Testis (tissue), 2 donors: ENCODE measurements at regions not wholly inside any gene's neighbourhood (a gene's known extent, or its start where the extent isn't known, plus 50 kb on each side); places are given as distances from the start of the nearest gene placed in this dataset.
A peak's percentile ranks its signal among the peaks of the same experiment; 100 is the strongest.

Experiments
- DNase-seq: peaks from one replicate; pipeline ENCODE4 v3.0.0-alpha.2; 2019
- H3K27ac ChIP-seq, 2 donors: fragments of 200-600 bp; sonication (generic); one replicate each; pipeline ENCODE4 v1.5.1; 2019
- H3K27me3 ChIP-seq: fragments of 200-600 bp; sonication (generic); one replicate; pipeline ENCODE4 v1.5.1; 2019
- H3K36me3 ChIP-seq: fragments of 200-600 bp; sonication (generic); one replicate; pipeline ENCODE4 v1.5.1; 2017; ENCODE audit warnings: low read depth; ENCODE audit errors: missing control alignments
- H3K4me1 ChIP-seq: fragments of 200-600 bp; sonication (generic); one replicate; pipeline ENCODE4 v1.5.1; 2019
- H3K4me3 ChIP-seq, 2 donors: fragments of 200-600 bp; sonication (generic); one replicate each; pipeline ENCODE4 v1.5.1; 2017 to 2019
- H3K9me3 ChIP-seq: fragments of 200-600 bp; sonication (generic); one replicate; pipeline ENCODE4 v1.5.1; 2017
- CTCF ChIP-seq, 3 experiments: fragments of 450-650 bp in 2 of 3; fragments of 200-600 bp in 1 of 3; sonication (generic) in 1 of 3; IDR thresholded peaks; one replicate each; pipeline ENCODE4 v1.5.1; 2016 to 2019; ENCODE audit warnings: antibody characterized with exemption in 3 of 3, mild to moderate bottlenecking in 2 of 3, moderate library complexity in 1 of 3
- POLR2A ChIP-seq: fragments of 450-650 bp; IDR thresholded peaks from one replicate; pipeline ENCODE4 v1.6.1; 2017; ENCODE audit warnings: antibody characterized with exemption, mild to moderate bottlenecking, moderate library complexity
- WGBS, 2 donors: methylation state at CpG; one replicate each; pipeline ENCODE4 v1.1.5; 2018; 5-methylcytosine and 5-hydroxymethylcytosine counted together
- intact Hi-C: fragments of 100-400 bp; cut with DNase I; formaldehyde crosslinking; loops from one replicate; pipeline ENCODE4 v1.15.1; 2023; ENCODE audit warnings: low total_unique reads

- H3K27ac ChIP-seq = no peak overlapping the region
- intact Hi-C loops = no loop called here
- H3K4me3 ChIP-seq = no peak overlapping the region
- H3K36me3 ChIP-seq = no peaks in the 10 kb centered on the region
- no peaks in the 10 kb centered on the region for H3K27me3 ChIP-seq
- no peaks in the 10 kb centered on the region for H3K4me1 ChIP-seq
- DNase-seq = no peak
- WGBS, 2 donors = 89 to 90% methylated on average over 3 of the region's 3 CpGs
- TF ChIP-seq CTCF (IDR thresholded peaks at IDR 0.05) = no peak
- no peak for TF ChIP-seq POLR2A
- no peaks in the 10 kb centered on the region for H3K9me3 ChIP-seq
These were observed 949.4 kb downstream of the TLE4 start for GRCh38 chr9:80521151-80521550.

- TF ChIP-seq CTCF (IDR thresholded peaks at IDR 0.05) (no peak), POLR2A (no peak)
- Histone ChIP-seq H3K4me1 (no peaks in the 10 kb centered on the region), H3K27ac (no peak overlapping the region), H3K4me3 (no peak overlapping the region), H3K9me3 (no peaks in the 10 kb centered on the region), H3K36me3 (no peaks in the 10 kb centered on the region), H3K27me3 (no peaks in the 10 kb centered on the region)
- no peak for DNase-seq
- 95 to 97% methylated on average over 4 of the region's 4 CpGs for WGBS, 2 donors
- intact Hi-C loops = no loop called here
These were observed 948.5 kb downstream of the TLE4 start for GRCh38 chr9:80520231-80520630.

- H3K4me1 ChIP-seq = no peaks in the 10 kb centered on the region
- H3K27ac ChIP-seq = no peak overlapping the region
- H3K27me3 ChIP-seq = no peaks in the 10 kb centered on the region
- TF ChIP-seq CTCF (IDR thresholded peaks at IDR 0.05) (no peak), POLR2A (no peak)
- WGBS, 2 donors = 96 to 98% methylated on average over 3 of the region's 3 CpGs
- DNase-seq = no peak
- H3K4me3 ChIP-seq = no peak overlapping the region
- H3K9me3 ChIP-seq = no peaks in the 10 kb centered on the region
- intact Hi-C loops = no loop called here
- no peaks in the 10 kb centered on the region for H3K36me3 ChIP-seq
These were observed 946.7 kb downstream of the TLE4 start for GRCh38 chr9:80518441-80518840.

- Histone ChIP-seq H3K9me3 (no peaks in the 10 kb centered on the region), H3K4me1 (no peaks in the 10 kb centered on the region), H3K36me3 (no peaks in the 10 kb centered on the region), H3K27me3 (no peaks in the 10 kb centered on the region), H3K27ac (no peak overlapping the region), H3K4me3 (no peak overlapping the region)
- no peak for TF ChIP-seq POLR2A
- intact Hi-C loops = no loop called here
- 93 to 95% methylated on average over 3 of the region's 3 CpGs for WGBS, 2 donors
- no peak for DNase-seq
These were observed 944.9 kb downstream of the TLE4 start for GRCh38 chr9:80516679-80517078.

- Histone ChIP-seq H3K9me3 (no peaks in the 10 kb centered on the region), H3K4me1 (no peaks in the 10 kb centered on the region), H3K27ac (no peak overlapping the region), H3K36me3 (no peaks in the 10 kb centered on the region), H3K4me3 (no peak overlapping the region), H3K27me3 (no peaks in the 10 kb centered on the region)
- intact Hi-C loops = no loop called here
- DNase-seq = no peak
- WGBS, 2 donors = 77 to 84% methylated on average over 1 of the region's 1 CpG
- TF ChIP-seq POLR2A (no peak), CTCF (IDR thresholded peaks at IDR 0.05) (peak in 1 of 3 experiments; percentile 22)
These were observed 937.6 kb downstream of the TLE4 start for GRCh38 chr9:80509358-80509757.
